WTC11 (cell line): ENCODE measurements at regions not wholly inside any gene's neighbourhood (a gene's known extent, or its start where the extent isn't known, plus 50 kb on each side); places are given as distances from the start of the nearest gene placed in this dataset.

Experiments
- ATAC-seq: fragments of 200-7000 bp; cut with Tn5 transposase; 2 replicates; pipeline ENCODE4 v1.10.0; 2021; ENCODE audit warnings: mild to moderate bottlenecking, moderate library complexity
- CTCF ChIA-PET: fragments of 300-600 bp; sonication (Branson Sonifier 250); formaldehyde crosslinking; loops from one replicate; lab custom pipeline; 2021; ENCODE audit warnings: antibody characterized with exemption; lab: Charles Lee
- POLR2A ChIA-PET: fragments of 350-600 bp; sonication (Branson Sonifier 250); formaldehyde crosslinking; loops from one replicate; lab custom pipeline; 2021; ENCODE audit warnings: antibody characterized with exemption; lab: Charles Lee
- DNase-seq: peaks from one replicate; pipeline ENCODE4 v3.0.0; 2021; ENCODE audit warnings: low spot score
- H3K27ac Mint-ChIP-seq: 2 replicates; pipeline ENCODE4 v1.8.0; 2021; ENCODE audit warnings: mixed read lengths
- H3K27me3 Mint-ChIP-seq: 2 replicates; pipeline ENCODE4 v1.8.0; 2021; ENCODE audit warnings: low read depth, mild to moderate bottlenecking, moderate library complexity, mixed read lengths
- H3K36me3 Mint-ChIP-seq: 2 replicates; pipeline ENCODE4 v1.8.0; 2021; ENCODE audit warnings: mixed read lengths
- H3K4me1 Mint-ChIP-seq: 2 replicates; pipeline ENCODE4 v1.8.0; 2022; ENCODE audit warnings: mixed read lengths
- H3K4me3 Mint-ChIP-seq: 2 replicates; pipeline ENCODE4 v1.8.0; 2021; ENCODE audit warnings: mild to moderate bottlenecking, moderate library complexity, mixed read lengths
- H3K9me3 Mint-ChIP-seq: 2 replicates; pipeline ENCODE4 v1.8.0; 2021; ENCODE audit warnings: mixed read lengths
- AFF4 ChIP-seq: sonication (generic); formaldehyde crosslinking; IDR thresholded peaks from 2 replicates; pipeline ENCODE4 v1.8.1; 2023; ENCODE audit warnings: mild to moderate bottlenecking, missing genetic modification reagents, borderline replicate concordance
- ATF1 ChIP-seq: sonication (generic); formaldehyde crosslinking; IDR thresholded peaks from 2 replicates; pipeline ENCODE4 v1.8.1; 2023; ENCODE audit warnings: mild to moderate bottlenecking, moderate library complexity, missing genetic modification reagents
- ATF2 ChIP-seq: sonication (generic); formaldehyde crosslinking; IDR thresholded peaks from 2 replicates; pipeline ENCODE4 v1.8.1; 2022; ENCODE audit warnings: low read depth, missing genetic modification reagents, borderline replicate concordance
- MLX ChIP-seq: sonication (generic); formaldehyde crosslinking; IDR thresholded peaks from 2 replicates; pipeline ENCODE4 v1.8.1; 2023; ENCODE audit warnings: mild to moderate bottlenecking, missing genetic modification reagents, moderate library complexity
- USF1 ChIP-seq: sonication (generic); formaldehyde crosslinking; IDR thresholded peaks from 2 replicates; pipeline ENCODE4 v1.8.0; 2022; ENCODE audit warnings: mild to moderate bottlenecking, missing genetic modification reagents
- ZNF281 ChIP-seq: sonication (generic); formaldehyde crosslinking; IDR thresholded peaks from 2 replicates; pipeline ENCODE4 v1.8.0; 2023; ENCODE audit warnings: mild to moderate bottlenecking, missing genetic modification reagents
- ZNF425 ChIP-seq: fragments of 250-450 bp; sonication (Bioruptor Pico); conservative IDR thresholded peaks from 2 replicates; pipeline ENCODE4 v1.9.0; 2021; ENCODE audit warnings: mild to moderate bottlenecking
- ZSCAN18 ChIP-seq: fragments of 250-450 bp; sonication (Bioruptor Pico); IDR thresholded peaks from 2 replicates; pipeline ENCODE4 v2.1.2; 2022; ENCODE audit warnings: mild to moderate bottlenecking, moderate library complexity

GRCh38 chr20:19824861-19825260, 66.8 kb downstream of the RIN2 start (continued):
- no peak for TF ChIP-seq MLX
- no peak for TF ChIP-seq ZSCAN18 (CRISPR knock-in tag)
- TF ChIP-seq ZNF425 (CRISPR knock-in tag): no peak
- TF ChIP-seq USF1 (CRISPR knock-in tag): no peak
- no peak for TF ChIP-seq ATF1 (CRISPR knock-in tag)
- TF ChIP-seq, all 79 proteins: peak for 0

GRCh38 chr20:19826179-19826914, 68.3 kb downstream of the RIN2 start:
- ChIA-PET CTCF (interaction anchor here (1.4 kb wide), 1 partner anchor 60 kb away, joined by 3 read pairs; no protein-coding TSS in a partner anchor), POLR2A (no interaction called here)
- peaks cover 14% of the 10 kb centered on the region for H3K4me1 Mint-ChIP-seq
- H3K27me3 Mint-ChIP-seq: no peaks in the 10 kb centered on the region; the same call in 1 of the 2 replicates
- ATAC-seq (no peak), DNase-seq (no peak)
- no peak overlapping the region for H3K4me3 Mint-ChIP-seq
- no peak overlapping the region for H3K27ac Mint-ChIP-seq
- TF ChIP-seq ZNF281 (CRISPR knock-in tag) (no peak), AFF4 (CRISPR knock-in tag) (no peak), ATF2 (CRISPR knock-in tag) (no peak)
- peaks cover 4% of the 10 kb centered on the region; the same call in 1 of the 2 replicates for H3K9me3 Mint-ChIP-seq
- no peaks in the 10 kb centered on the region for H3K36me3 Mint-ChIP-seq
